Activated gamma-delta T cell treated with Interleukin-2 at 50 U/mL for 16 hours (primary cell): ENCODE measurements at regions not wholly inside any gene's neighbourhood (a gene's known extent, or its start where the extent isn't known, plus 50 kb on each side); places are given as distances from the start of the nearest gene placed in this dataset.
"Not testable (repeated sequence)": the region's sequence is repeated elsewhere in the genome, so short reads cannot be mapped to it uniquely, and the experiment has no call there.

Experiments used
- DNase-seq: peaks from one replicate; pipeline ENCODE4 v3.0.0-alpha.2; 2020

DNA sequence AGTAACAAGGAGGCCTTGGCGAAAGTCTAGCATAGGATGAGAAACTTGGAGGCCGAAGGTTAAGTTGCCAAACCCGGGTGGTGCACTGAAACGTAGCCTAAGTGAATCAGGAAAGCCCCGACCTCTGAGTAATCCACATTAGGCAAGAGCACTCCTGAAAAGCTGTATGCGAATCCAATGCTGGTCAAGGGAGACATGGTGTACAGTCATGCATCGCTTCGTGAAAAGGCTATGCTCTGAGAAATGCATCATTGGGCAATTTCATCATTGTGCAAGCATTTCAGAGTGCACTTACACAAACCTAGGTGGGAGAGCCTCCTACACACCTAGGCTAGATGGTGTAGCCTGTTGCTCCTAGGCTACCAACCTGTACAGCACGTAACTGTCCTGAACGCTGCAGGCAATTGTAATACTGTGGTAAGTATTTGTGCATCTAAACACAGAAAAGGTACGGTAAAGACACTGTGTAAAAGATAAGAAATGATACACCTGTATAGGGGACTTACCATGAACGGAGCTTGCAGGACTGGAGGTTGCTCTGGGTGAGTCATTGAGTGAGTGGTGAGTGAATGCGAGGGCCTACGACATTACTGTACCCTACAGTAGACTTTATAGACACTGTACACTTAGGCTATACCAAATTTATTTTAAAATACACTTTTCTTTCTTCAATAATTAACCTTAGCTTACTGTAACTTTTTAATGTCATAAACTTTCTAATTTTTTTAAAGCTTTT lies 222.5 kb downstream of the SHQ1 start:
- DNase-seq = no peak

DNA sequence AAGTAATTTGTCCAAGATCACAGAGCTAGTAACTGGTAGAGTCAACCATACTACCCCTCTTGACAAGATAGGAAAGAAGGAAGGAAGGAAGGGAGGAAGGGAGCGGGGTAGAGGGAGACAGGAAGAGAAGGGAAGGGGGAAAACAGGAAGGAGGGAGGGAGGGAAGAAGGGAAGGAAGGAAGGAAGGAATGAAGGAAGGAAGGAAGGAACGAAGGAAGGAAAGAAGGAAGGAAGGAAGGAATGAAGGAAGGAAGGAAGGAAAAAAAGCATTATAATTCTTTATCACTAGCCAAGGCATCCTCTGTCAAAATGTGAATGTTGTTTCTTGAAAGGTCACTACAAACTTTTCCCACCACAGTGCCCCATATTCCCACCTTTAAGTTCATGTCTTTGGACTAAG lies 223.6 kb downstream of the SHQ1 start:
- DNase-seq = no peak

DNA sequence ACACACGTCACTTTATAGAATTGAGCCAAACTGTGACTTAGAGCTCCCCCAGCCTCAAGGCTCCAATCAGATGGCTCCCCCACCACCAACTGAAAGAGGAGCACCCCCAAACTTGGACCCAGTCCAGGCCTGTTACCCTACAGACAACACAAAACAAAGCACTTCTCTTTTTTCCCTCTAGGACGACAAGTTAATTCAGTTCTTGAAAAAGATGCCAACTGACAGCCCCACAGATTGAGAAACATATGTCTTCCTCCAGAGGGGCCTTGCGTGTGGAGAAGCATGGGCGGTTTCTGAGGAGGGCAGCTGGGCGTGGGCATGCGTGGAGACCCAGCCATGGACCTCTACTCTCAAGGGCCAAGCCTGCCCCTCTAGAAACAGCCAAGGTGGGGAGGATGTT lies 229.5 kb downstream of the SHQ1 start:
- no peak for DNase-seq

DNA sequence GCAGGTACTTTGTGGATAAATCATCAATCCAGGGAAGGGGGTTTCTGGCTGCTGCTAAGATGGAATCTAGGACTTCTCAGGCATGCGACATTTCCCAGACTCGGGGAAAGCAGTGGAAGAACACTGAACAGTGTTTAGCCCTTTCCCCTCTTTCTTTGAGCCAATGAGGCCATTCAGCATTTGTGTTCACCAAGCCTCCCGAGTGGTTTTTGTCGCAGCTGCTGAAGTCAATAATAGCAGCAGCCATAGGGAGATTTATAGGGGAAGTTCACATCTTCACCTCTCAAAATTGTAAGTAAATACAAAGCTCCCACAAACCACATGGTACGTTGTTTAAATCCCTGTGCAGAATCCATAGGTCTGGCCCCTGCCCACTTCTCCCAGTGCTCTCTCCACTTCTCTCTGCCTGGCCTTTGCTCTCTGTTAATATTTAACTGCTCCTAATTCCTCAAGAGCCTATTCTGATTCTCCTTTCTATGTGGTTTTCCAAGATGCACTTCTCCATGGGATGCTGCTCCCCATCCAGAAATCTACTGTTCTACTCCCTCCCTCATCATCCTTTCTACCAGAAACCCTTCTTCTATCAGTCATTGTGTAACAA lies 230.7 kb downstream of the SHQ1 start:
- DNase-seq = no peak

DNA sequence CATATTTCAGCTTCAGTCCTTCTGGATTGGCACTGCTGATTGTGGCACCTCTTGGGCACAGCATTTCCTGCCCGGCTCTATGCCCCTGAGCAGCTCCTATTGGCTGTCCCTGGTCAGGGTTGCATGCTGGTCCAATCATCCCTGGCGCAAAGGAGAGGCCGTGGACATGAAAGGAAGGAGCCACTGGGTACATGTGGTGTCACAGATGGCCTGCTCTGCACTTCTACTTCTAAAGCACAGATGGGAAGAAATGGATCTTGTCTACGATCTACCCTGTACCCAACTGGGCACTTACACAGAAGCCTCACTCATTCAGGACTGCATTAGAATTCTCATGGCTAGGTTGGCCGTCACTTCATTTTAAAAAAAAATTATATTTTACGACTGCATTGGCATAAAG lies 232.5 kb downstream of the SHQ1 start:
- no peak for DNase-seq

DNA sequence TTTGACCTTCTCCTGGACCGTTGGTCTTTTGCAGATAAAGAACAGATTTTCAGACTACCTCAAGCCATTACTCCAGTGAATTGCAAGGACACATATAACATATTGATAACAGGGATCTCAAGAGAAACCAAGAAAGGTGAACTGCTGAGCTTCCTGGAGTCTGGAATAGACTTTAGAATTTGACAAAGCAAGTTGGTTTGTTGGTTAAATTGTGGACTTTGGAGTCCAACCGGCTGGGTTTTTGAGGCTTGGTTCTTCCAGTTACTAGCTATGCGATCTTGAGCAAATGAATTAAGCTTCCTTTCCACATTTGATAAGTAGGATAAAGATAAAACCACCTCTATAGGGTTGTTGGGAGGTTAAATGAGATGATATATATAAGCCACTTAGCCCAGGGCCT lies 233.1 kb downstream of the SHQ1 start:
- no peak for DNase-seq

DNA sequence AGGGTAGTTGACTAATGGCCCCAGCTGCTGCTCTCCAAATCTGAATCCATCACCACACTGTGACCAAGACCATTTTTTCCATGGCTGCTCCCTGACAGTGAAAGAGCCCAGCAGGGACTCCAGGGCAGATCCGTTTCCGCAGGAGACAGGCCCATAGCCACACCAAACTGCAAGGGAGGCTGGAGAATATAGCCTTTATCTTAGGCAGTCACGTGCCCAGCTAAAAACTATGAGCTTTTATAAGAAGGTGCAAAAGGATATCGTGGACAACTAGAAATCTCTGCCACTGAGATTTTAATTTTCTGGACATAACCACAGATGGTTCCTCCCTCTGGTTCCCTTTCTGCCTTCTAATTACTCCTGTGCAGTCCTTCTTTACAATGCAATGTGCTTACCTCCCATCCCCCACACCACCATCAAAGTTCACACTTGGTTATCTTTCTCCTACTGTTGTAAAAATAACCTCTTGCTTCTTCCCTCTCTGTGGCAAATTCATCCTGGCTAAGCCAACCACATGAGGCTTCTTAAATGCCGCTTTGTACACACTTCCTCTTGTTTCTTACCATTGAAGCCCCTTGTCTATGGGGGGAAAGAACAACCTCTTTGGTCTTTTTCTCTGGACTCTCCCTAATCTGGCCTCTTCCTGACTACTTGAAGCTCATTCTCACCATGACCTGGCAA lies 233.7 kb downstream of the SHQ1 start:
- no peak for DNase-seq

DNA sequence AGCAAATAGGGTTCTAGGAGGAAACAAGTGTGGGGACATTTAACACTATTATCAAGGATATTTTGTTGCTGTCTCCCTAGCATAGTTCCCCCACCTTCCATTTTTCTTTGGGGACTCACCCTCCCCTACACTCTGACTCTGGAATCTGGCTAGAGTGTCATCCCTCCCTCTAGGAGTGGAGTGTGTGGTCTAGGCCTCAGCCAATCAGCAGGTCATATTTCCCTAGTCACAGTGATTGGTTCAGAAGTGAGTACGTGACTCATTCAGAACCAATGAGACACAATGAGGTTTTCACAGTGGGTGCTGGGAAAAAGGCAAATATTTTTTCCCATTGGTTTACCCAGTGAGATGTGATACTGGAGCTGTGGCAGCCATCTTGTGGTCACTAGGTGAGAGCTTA lies 234.4 kb downstream of the SHQ1 start:
- DNase-seq = no peak

DNA sequence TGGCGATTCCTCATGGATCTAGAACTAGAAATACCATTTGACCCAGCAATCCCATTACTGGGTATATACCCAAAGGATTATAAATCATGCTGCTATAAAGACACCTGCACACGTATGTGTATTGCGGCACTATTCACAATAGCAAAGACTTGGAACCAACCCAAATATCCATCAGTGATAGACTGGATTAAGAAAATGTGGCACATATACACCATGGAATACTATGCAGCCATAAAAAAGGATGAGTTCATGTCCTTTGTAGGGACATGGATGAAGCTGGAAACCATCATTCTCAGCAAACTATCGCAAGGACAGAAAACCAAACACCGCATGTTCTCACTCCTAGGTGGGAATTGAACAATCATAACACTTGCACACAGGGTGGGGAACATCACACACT lies 239.1 kb downstream of the SHQ1 start:
- not testable (repeated sequence) for DNase-seq

DNA sequence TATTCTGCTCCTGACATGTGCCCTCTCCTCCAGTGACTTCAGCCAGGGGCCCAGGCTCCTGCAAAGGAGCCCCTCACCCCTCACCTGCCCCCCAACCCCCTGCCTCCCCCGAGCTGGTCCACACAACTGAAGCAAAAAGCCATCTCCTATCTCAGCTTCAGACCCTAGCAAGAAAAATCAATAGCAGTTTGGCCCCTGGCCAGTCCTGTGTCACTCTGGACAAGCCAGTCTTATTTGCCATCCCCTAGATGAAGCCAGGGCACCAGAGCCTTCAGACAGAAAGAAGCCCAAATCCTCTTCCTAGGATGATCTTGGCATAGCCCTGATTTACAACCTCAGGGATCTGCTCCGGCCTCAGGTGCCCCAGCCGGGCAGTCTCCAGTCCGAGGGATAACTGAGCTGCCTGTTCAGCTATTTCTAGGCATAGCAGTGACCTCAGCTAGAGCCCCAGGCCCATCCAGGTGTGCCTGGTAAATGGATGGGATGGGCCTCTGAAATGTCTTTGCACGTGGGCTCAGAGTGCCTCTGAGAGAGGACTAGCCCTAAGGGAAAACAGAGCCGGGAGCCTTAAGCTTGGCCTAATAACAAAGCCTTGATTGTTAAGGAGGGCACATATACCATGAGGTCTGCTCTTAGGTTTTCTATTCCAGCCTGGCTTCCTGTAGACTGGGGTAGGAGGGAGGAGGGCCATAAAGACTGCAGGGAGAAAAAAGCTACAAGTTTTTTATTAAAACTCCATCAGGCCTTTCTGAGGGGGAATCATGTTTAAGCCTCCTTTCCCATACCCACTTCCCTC lies 242.0 kb downstream of the SHQ1 start:
- DNase-seq = no peak

DNA sequence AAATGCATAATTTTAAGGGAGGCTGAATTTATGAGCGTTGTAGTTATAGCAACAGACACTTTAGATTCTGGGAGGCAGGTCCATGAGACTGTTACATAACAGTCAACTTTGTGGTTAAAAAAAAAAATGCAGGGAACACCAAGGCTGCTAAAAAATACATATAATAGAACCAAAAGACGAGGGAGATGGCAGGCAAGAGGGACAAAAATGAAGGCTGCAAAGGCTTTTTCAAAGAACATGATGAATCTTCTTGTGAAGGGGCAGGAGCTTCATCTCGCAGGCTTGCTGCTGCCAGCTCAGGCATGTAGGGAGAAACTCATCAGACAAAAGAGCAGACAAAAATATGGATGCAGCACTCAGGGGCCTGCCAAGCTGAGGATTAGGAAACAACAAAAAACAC lies 243.9 kb downstream of the SHQ1 start:
- DNase-seq = no peak

DNA sequence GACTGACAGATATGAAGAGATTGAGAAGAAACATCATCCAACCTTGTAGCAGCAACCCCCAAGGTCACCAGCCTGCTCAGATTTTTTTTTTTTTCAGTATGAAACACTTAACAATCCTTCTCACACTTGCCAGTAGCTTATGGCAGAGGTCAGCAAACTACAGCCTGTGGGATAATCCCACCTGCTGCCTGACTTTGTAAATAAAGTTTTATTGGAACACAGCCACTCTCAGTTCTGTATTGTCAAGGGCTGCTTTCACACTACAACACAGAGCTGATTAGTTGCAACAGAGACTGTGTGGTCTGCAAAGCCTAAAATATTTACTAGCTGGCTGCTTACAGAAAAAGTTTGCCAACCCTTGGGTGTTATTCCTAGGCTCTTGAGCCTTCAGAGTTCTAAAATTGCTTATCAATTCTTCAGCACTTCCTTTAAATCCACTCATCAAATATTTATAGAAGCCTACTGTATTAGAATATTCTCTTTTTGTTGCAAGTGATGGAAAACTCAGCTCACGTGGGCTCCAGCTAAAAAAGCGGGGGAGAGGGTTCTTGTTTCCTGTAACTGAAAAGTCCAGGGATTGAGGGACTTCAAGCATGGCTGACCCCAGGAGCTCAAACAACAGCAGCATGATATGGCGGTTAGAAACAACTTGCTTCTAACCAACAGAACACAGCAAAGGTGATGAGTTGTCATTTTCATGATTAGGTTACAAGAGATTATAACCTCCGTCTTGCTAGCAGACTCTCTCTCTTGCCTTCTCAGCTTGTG lies 246.1 kb downstream of the SHQ1 start:
- no peak for DNase-seq

DNA sequence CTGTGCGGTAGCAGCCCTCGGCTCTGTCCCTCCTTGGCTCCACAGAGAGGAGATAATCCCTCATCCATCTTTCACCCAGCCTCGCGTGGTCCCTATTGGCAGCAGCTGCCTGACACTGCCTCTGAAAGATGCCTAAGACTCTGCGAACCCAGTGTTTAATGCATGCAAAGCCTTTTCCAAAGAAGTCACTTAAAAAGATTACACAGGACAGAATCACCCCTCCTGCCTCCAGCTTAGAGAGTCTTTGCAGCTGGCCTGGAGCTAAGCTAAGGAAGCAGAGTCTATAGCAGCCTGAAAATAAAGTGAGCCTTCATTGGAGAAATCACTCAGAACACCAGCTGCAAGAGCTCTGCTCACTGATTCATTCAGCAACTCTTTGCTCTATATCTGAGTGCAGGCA lies 247.2 kb downstream of the SHQ1 start:
- no peak for DNase-seq

DNA sequence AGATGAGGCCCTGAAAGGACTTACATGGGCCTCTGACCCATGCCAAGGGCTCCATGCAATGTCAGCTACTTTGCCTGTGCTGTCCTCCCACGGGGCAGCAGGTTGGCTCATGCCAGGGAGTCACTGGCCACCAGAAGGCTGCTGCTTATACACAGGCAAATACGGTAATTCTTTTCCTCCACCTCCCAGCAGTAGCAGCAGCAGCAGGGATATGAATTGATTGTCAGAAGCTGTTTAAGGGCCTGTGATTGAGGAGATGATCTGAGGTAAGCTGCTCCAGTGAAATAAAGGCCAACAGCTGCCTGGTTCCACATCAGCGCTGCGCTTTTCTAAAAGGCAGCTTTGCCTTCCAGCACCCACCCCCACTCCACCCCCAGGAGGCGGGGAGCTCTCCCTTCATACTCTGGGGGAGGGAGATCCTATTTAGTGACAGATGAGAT lies 250.5 kb downstream of the SHQ1 start:
- no peak for DNase-seq

DNA sequence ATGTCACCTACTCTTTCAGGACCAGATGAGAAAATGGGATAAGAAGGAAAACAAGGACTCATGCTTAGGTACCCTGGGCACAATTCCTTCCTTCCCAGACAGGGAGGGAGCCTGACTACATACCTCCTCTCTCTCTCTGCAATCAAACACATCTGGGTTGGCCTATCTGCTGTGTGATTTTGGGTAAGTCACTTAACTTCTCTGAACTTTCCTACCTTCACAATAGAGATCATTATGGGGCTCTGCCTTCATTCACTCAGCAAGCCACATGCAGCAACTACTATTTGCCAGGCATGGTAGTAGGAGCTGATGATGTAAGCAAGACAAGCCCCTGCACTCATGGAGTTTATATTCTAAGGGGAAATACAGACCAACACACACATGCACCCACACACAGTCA lies 251.2 kb downstream of the SHQ1 start:
- no peak for DNase-seq

DNA sequence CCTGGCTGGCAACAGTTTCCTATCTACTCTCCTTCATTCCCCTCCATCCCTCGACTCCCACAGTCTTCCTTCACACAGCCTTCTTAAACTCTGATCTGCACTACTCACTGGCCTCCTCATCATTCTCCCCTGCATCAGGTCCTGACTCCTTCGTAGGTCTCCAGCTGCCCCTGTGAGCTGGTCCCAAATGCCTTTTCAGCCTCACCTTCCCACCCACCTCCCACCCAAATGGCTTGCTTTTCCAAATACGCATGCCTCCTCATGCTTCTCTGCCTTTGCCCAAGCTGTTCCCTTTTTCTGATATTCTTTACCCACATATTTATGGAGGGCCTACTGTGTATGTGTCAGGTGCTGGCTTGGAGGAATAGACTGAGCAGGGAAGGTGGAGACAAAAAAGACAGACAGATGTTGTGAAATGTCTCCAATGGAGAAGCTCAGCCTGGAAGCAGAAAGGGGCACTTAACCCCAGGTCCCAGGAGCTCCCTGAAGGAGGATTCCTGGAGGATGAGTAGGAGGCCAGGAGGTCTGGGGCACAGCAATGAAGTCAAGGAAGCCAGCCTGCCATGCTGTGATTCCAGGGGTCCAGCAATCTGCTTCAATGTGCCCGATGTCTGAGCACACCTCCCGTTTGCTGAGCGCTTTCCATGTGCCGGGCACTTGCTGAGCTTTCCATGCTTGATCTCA lies 252.2 kb downstream of the SHQ1 start:
- DNase-seq = no peak

DNA sequence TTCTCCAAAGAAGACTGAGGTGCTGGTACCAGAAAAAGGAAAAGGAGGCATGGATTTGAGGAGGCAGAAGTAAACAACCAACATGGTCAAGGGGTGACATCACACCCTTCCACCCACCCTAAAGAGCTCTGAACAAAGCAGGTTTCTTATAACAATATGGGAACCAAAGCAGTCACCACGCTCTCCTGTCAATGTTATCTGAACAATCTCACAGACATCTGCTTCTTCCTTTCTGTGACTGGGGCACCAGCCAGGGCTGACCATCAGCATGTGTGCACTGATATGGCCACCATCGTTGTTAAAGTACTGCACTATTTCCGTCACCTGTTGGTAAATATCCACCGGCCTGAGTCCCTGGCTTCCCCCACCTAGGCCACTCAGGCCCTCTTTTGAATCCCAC lies 252.9 kb downstream of the SHQ1 start:
- no peak for DNase-seq

DNA sequence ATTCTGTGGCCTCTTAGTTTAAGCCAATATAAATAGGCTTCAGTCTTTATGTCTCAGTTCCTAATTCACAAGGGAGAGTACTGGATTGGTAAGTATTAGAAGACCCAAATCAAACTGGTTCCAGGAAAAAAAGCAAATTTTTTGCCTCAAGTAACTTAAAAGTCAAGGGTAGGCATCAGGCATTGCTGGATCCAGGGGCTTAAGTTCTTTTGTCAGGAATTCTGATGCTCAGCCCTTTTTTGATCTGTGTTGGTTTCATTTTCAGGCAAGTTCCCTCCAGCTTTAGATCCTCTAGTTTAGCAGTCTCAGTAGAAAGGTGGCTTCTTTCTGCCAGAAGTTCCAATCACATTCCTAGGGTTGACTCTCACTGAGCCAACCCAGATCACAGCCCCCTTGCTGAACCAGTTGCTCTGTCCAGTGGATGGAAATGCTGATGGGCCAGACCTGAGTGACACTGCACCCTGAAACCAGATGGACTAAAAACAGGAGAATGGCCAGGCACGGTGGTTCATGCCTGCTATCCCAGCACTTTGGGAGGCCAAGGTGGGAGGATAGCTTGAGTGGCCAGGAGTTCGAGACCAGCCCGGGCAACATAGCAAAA lies 253.5 kb downstream of the SHQ1 start:
- no peak for DNase-seq

DNA sequence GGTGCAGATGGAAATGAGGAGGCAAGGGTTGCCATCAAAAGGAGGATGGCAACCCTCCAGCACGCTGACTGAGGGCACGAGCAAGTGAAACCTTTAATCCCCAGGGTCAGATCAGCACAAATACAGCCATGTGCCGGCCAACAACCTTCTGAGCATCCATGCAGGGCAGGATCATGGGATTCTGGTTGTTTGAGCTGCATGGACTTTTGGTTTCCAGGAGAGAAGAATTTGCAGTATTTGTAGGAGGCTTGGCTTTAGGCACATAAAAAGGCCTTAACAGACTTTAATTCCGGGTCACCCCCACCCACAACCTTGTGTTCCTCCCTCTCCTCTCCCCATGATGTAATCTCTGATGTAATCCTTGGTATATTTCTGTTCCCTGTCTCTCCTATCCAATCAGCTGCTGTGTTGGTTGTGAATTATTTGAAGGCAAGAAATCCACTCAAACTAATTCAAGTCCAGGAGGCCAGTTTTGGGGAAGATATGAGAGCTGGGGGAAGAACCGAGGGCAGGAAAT lies 254.3 kb downstream of the SHQ1 start:
- no peak for DNase-seq

DNA sequence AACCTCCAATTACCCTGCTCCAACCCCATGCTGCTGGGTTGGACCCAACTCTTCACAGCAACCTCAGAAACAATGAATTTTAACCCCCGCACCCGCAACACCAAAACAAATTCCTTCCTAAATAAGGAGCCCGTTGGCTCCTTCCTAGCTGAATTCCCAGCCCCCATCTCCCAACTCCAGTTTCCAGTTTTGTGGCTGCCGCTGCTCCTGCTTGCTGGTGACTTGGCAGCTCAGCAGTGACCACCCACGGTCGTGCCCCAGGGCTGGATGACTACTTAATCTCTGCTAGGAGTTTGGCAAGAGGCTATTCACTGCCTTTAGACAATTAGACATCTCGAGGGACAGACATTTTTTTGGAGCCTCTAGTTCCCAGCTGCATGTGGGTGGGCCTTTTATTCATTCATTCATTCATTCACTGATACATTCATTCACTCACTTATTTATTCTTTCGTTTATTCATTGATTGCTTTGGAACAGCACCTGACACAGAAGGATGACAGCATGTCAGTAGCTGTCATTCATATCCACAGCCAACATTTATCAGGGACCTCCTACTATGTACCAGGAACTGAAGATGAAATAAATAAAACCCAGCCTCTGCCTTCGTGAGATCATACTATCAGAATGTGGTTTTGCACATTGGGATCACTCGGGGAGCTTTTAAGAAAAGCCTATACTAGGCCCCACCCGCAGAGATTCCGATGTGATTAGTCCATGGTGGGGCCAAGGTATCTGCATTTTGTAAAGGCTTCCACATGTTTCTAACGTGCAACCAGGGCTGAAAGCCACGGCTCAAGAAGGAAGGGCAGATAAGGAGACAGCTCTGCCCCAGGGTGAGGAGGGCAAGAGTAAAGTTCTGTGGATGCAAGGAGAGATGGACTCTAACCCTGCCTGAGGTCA lies 256.5 kb downstream of the SHQ1 start:
- no peak for DNase-seq
